ENCODE measurements at regions not wholly inside any gene's neighbourhood (a gene's known extent, or its start where the extent isn't known, plus 50 kb on each side); places are given as distances from the start of the nearest gene placed in this dataset.

DNA sequence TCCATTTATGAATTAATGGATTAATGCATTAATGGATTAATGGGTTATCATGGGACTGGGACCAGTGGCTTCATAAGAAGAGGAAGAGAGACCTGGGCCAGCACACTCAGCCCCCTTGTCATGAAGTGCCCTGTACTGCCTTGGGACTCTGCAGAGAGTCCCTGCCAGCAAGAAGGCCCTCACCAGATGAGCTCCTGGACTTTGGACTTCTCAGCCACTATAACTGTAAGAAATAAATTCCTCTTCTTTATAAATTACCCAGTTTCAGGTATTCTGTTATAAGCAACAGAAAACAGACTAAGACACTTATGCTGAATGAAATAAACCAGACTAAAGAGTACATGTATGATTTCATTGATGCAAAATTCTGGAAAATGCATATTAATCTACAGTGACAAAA is 119.4 kb upstream of the MSX1 start:
- TF ChIP-seq, protein P1, sequence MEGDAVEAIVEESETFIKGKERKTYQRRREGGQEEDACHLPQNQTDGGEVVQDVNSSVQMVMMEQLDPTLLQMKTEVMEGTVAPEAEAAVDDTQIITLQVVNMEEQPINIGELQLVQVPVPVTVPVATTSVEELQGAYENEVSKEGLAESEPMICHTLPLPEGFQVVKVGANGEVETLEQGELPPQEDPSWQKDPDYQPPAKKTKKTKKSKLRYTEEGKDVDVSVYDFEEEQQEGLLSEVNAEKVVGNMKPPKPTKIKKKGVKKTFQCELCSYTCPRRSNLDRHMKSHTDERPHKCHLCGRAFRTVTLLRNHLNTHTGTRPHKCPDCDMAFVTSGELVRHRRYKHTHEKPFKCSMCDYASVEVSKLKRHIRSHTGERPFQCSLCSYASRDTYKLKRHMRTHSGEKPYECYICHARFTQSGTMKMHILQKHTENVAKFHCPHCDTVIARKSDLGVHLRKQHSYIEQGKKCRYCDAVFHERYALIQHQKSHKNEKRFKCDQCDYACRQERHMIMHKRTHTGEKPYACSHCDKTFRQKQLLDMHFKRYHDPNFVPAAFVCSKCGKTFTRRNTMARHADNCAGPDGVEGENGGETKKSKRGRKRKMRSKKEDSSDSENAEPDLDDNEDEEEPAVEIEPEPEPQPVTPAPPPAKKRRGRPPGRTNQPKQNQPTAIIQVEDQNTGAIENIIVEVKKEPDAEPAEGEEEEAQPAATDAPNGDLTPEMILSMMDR (conservative IDR thresholded peaks at IDR 0.05; ENCODE audit: low read depth, low read length), result no peak
- no peak for TF ChIP-seq EZH2 (IDR thresholded peaks at IDR 0.05; ENCODE audit: borderline replicate concordance, low read depth, low read length, poor library complexity, severe bottlenecking)
